ENCODE measurements at regions not wholly inside any gene's neighbourhood (a gene's known extent, or its start where the extent isn't known, plus 50 kb on each side); places are given as distances from the start of the nearest gene placed in this dataset.
"Not testable (repeated sequence)": the region's sequence is repeated elsewhere in the genome, so short reads cannot be mapped to it uniquely, and the experiment has no call there.

- no peak for DNase-seq (ENCODE audit: low read depth)
Measured at GRCh38 chr5:125251703-125252102, 505.3 kb upstream of the ZNF608 start.

- DNase-seq (ENCODE audit: low read depth) = not testable (repeated sequence)
Measured at GRCh38 chr5:125253634-125254033, 507.2 kb upstream of the ZNF608 start.

- no peak for DNase-seq (ENCODE audit: low read depth)
Measured at GRCh38 chr5:125254267-125254666, 507.8 kb upstream of the ZNF608 start.

GRCh38 chr5:125256296-125256695 is 509.9 kb upstream of the ZNF608 start:
- DNase-seq (ENCODE audit: low read depth) = no peak

GRCh38 chr5:125257057-125257972 is 510.9 kb upstream of the ZNF608 start:
- no peak for DNase-seq (ENCODE audit: low read depth)

- no peak for DNase-seq (ENCODE audit: low read depth)
Measured at GRCh38 chr5:125257997-125258396, 511.6 kb upstream of the ZNF608 start.

GRCh38 chr5:125258615-125259014 is 512.2 kb upstream of the ZNF608 start:
- DNase-seq (ENCODE audit: low read depth) = no peak

GRCh38 chr5:125261505-125262250 is 515.2 kb upstream of the ZNF608 start:
- no peak for DNase-seq (ENCODE audit: low read depth)

GRCh38 chr5:125262782-125263181 is 516.3 kb upstream of the ZNF608 start:
- DNase-seq (ENCODE audit: low read depth) = no peak

- no peak for DNase-seq (ENCODE audit: low read depth)
Measured at GRCh38 chr5:125263356-125263755, 516.9 kb upstream of the ZNF608 start.

- DNase-seq (ENCODE audit: low read depth) = no peak
Measured at GRCh38 chr5:125266106-125266505, 519.7 kb upstream of the ZNF608 start.

GRCh38 chr5:125267636-125268248 is 521.3 kb upstream of the ZNF608 start:
- DNase-seq (ENCODE audit: low read depth) = no peak

GRCh38 chr5:125269926-125270325 is 523.5 kb upstream of the ZNF608 start:
- no peak for DNase-seq (ENCODE audit: low read depth)

GRCh38 chr5:125272357-125272756 is 525.9 kb upstream of the ZNF608 start:
- DNase-seq (ENCODE audit: low read depth) = no peak

GRCh38 chr5:125274211-125274610 is 527.8 kb upstream of the ZNF608 start:
- no peak for DNase-seq (ENCODE audit: low read depth)

- DNase-seq (ENCODE audit: low read depth) = no peak
Measured at GRCh38 chr5:125274938-125275724, 528.7 kb upstream of the ZNF608 start.

- DNase-seq (ENCODE audit: low read depth) = no peak
Measured at GRCh38 chr5:125275725-125276090, 529.3 kb upstream of the ZNF608 start.

- no peak for DNase-seq (ENCODE audit: low read depth)
Measured at GRCh38 chr5:125276096-125276495, 529.7 kb upstream of the ZNF608 start.

- no peak for DNase-seq (ENCODE audit: low read depth)
Measured at GRCh38 chr5:125277494-125278154, 531.2 kb upstream of the ZNF608 start.

- no peak for DNase-seq (ENCODE audit: low read depth)
Measured at GRCh38 chr5:125278711-125279110, 532.3 kb upstream of the ZNF608 start.

GRCh38 chr5:125281667-125282066 is 535.2 kb upstream of the ZNF608 start:
- no peak for DNase-seq (ENCODE audit: low read depth)

Measured in activated T-helper 9 cell treated with anti-CD3 and anti-CD28 coated beads, Interleukin-2, amount 50 U/mL, for 16 hours (primary cell).